Retina (tissue), 1 donor: ENCODE measurements at regions not wholly inside any gene's neighbourhood (a gene's known extent, or its start where the extent isn't known, plus 50 kb on each side); places are given as distances from the start of the nearest gene placed in this dataset.
"Not testable (repeated sequence)": the region's sequence is repeated elsewhere in the genome, so short reads cannot be mapped to it uniquely, and the experiment has no call there.

Source experiments
- DNase-seq: peaks from one replicate; pipeline ENCODE4 v3.0.0-alpha.2; 2016

- no peak for DNase-seq
Measured at GRCh38 chr6:131336596-131336995, 201.3 kb downstream of the AKAP7 start.

DNA sequence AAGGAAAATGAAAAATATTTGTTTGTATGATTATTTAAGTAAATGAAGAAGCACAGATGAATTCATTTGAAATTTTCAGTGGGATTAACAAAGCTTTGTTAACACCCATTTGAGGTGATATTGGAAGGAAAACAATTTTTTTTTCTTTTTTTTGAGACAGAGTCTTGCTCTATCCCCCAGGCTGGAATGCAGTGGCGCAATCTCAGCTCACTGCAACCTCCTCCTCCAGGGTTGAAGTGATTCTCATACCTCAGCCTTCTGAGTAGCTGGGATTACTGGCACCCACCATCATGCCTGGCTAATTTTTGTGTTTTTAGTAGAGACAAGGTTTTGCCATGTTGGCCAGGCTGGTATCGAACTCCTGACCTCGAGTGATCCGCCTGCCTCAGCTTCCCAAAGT, 211.6 kb downstream of the AKAP7 start:
- DNase-seq, result not testable (repeated sequence)

- DNase-seq, result no peak
Measured at GRCh38 chr6:131348572-131348971, 213.3 kb downstream of the AKAP7 start.

DNA sequence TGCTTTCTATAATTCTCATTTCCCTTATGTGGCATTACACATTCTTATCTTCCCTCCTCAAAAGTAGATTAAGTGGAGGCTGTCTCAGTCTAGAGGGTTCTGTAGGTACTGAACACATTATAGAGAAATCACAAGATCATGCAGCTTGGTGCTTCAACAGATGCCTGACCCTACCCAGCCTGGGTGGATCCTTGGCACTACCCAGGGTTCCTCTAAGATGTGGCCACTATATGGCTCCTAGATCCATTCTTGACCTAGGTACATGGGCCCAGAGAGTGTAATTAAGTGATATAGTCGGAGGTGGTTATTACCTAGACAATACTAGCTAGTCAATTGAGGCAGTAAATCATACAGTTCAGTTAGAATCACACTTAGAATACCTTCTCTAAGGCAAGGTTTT, 213.9 kb downstream of the AKAP7 start:
- DNase-seq, result no peak

- no peak for DNase-seq
Measured at GRCh38 chr6:131353106-131353505, 217.8 kb downstream of the AKAP7 start.

DNA sequence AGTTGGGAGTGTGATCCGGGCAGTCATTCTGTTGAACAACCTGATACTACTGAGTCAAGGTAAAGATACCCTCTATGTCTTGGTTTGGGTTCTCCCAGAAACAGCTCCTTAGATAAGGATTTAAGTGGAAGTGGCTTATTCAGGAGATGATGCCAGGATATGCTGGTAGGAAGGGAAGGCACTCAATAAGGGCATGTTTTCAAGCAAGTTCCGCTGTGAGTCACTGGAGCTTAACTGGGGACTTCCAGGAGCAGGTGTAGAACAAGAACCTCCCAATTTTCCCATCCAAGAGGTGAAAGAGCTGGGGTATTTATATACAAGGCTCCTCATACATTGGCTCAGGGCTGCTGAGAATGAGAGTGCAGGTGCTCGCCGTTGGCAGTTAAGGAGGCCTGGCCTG, 218.6 kb downstream of the AKAP7 start:
- no peak for DNase-seq

- no peak for DNase-seq
Measured at GRCh38 chr6:131354356-131354755, 218.7 kb upstream of the ARG1 start.

- peak; percentile 33 for DNase-seq
Measured at GRCh38 chr6:131356161-131356560, 216.9 kb upstream of the ARG1 start.

DNA sequence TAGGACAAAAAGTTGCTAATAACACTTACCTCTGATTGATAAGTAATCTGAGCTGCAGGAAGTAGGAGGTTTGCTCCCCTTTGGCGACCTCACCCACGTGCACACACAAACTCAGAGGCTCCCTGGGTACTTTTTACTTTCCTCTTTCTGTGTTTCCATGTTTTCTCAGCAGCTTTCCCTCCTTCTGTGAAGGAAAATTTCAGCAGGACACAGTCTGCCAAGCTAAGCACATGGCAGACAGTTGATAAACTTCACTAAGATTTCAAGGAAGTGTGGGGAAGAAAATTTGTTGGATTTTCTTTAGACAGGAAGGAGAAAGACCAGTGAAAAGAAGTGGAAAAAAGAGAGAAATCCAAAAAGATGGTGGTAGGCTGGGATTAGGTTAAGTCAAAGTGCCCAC, 215.5 kb upstream of the ARG1 start:
- DNase-seq, result no peak

GRCh38 chr6:131362070-131362469, 211.0 kb upstream of the ARG1 start:
- DNase-seq, result no peak

GRCh38 chr6:131362696-131363095, 210.3 kb upstream of the ARG1 start:
- DNase-seq, result no peak

DNA sequence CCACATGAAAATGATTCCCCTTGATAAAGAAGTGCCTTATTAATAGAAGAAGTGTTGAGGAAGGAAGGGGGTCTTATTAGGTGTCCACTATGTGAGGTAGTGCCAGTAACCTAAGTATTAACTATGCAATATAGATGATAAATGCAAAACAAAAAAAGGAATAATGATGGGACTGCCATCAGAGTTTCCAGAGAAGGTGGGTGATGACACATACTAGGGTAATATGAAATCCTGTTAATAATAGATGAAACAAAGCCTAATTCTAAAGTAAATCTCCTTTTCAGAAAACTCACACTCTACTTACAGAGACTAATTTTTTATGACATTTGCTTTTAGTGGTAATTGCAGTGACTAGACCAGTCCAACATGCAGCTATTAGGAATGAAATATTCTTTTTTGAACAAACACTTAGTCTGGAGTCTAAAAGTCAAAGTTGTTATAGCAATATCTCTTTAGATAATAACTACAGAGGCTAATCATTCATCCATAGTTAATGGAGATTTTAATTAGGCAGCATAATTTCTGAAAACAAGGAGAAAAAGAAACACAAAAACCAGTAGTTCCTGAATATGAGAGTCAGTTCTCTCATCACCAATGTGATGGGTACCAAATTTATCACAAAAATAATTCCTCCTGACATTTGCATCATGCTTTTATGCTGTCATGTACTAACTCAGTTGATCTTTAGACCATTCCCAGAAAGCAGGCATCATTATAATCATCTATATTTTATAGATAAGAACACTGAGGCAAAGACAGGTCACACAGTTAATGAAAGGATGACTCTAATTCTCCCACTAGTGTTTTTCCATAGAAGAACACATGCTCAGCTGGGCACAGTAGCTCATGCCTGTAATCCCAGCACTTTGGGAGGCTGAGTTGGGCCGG, 208.8 kb upstream of the ARG1 start:
- no peak for DNase-seq

DNA sequence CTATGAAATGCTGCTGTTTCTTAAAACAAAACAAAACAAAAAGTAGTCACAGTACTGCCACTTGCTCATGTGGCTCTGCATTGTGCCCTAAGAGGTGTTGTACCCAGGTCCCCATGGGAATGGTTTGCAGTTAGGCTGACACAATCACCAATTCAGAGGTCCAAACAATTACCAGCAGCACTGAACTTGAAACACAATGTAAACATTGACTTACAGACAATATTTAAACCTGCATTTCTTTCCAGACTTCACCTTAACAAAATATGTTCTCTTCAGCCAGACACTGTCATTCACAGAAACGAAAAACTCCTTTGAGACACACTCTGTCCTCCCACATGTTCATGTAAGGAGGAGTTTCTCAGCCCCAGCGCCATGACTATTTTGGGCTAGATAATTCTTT, 206.8 kb upstream of the ARG1 start:
- DNase-seq, result no peak

DNA sequence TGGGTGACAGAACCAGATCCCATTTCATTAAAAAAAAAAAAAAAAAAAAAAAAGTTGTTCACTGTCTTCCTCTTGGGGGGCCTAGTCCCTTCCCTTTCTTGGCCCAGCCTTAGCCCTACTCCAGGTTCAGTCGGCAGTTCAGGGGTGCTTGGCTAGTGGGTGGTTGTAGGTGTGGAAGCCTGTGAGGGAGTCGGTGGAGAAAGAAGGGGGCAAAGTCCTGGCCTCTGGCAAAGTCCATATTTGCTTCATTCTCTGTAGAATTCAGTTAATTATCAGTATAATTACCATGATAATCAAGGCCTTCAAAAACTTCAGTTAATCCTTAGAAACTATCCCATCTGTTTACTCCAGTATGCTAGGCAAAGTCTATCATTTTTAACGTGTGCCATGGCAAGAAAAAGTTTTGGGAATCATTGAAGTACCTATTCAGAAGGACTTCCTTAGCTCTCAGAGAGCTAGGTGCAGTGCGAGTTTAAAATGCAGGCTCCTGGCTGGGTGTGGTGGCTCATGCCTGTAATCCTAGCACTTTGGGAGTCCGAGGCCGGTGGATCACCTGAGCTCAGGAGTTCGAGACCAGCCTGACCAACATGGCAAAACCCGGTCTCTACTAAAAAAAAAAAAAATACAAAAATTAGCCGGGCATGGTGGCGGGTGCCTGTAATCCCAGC, 205.7 kb upstream of the ARG1 start:
- DNase-seq, result no peak

DNA sequence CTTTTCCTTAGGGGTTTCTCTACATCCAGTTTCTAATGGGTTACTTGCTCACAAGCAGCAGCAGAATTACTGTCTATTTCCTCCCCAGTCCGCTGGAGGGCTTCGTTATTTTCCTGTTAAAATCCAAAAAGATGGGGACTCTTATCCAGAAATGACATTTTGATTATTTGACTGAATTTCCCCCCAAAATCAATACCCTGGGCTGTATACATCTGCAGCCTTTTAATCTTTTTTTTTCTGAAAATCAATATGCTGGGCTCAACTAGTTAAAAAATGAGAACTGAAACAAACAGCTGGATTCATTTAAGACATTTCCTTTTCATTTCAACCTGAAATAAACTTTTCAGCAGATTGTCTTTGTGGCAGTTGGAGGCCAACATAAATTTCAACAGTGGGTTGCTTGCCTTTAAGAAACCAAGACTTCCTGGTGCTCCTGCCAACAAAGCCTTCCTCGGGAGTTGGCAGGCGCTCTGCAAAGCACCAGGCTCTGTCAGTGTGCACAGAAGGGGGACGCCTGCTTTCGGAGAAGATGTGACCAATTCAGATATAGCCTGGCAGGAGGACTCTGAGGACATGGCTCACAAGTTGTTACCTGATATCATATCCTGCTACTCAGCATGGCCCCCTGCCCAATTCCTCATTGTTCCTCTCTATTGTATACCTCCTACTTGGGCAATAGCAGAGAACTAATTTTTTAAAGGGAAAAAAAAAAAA, 204.7 kb upstream of the ARG1 start:
- peak; percentile 43 for DNase-seq

- no peak for DNase-seq
Measured at GRCh38 chr6:131372535-131372934, 200.5 kb upstream of the ARG1 start.

DNA sequence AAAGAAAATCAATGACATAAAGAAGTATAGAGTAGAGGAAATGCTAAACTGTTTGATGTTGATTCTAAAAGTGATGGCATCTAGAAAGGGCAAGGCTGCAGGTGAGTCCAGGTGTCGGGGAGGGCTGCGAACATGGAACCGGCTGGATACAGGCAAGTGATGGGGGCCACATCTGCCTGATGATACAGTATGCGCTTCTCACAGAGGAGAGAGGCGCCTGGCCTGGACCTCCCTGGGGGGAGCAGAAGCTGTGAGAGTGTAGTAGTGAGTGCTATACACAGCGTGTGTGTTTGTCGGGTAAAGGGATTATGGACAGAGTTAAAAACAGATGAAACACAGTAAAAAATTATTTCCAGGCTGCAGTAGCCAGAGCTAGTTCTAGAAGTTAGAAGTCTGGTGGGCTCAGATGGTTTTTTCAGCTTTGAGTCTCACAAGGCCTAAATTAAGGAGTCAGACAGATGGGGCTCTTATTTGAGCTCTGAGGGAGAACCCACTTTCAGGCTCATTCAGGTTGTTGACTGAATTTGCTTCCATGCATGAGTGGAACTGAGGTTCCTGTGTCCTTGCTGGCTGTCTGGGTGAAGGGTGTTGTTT, 195.8 kb upstream of the ARG1 start:
- DNase-seq, result peak; percentile 56

GRCh38 chr6:131378874-131379273, 194.2 kb upstream of the ARG1 start:
- DNase-seq, result no peak

DNA sequence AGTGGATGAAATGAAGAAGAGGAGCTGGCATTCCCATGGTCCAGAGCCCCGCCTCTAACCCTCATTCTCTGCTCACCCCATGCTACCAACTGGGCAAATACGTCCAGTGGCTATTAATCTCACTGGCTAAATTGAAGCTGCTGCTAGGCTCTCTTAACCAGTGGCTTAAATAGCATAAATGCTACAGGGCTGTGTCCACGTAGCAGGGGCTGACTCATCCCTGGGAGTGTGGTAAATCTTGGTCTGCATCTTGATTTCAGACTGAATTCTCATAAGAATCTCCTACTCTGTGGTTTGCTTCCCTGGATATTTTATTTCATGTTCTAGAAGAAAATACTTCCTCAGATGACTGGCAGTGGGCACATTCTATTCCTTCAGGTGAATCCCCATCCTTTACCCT, 193.1 kb upstream of the ARG1 start:
- no peak for DNase-seq

GRCh38 chr6:131381052-131381708, 191.8 kb upstream of the ARG1 start:
- DNase-seq, result no peak

DNA sequence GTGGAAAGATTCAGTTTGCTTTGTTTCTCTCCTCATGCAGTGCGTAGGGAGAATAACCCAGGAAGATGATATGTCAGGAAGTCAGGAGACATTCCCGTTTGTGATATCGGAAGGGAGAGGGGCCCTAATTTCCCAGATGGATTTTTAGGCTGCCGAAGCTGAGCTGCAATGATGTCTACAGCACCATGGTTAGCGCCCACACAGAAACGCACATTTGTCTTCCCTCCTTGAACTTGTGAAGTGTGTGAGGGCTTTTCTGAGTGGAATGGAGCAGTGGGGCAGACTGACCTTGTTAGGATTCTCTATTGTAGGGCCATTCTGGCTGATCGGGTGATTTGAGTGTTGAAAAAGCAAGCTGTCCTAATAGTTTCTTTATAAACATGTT, 191.3 kb upstream of the ARG1 start:
- peak; percentile 10 for DNase-seq

GRCh38 chr6:131382631-131383030, 190.4 kb upstream of the ARG1 start:
- peak; percentile 41 for DNase-seq
